Nephron (organoid): ENCODE measurements at regions not wholly inside any gene's neighbourhood (a gene's known extent, or its start where the extent isn't known, plus 50 kb on each side); places are given as distances from the start of the nearest gene placed in this dataset.
"Not testable (repeated sequence)": the region's sequence is repeated elsewhere in the genome, so short reads cannot be mapped to it uniquely, and the experiment has no call there.

Experiments
- H3K27ac Mint-ChIP-seq, 3 experiments: 2 replicates each; pipeline ENCODE4 v1.8.0; 2020; ENCODE audit warnings: mixed read lengths in 3 of 3, mild to moderate bottlenecking in 2 of 3, moderate library complexity in 1 of 3
- H3K27me3 Mint-ChIP-seq: 2 replicates; pipeline ENCODE4 v1.8.0; 2021; ENCODE audit warnings: low read depth, mild to moderate bottlenecking, moderate library complexity, mixed read lengths
- H3K36me3 Mint-ChIP-seq: 2 replicates; pipeline ENCODE4 v1.8.0; 2020; ENCODE audit warnings: low read depth, mixed read lengths
- H3K4me1 Mint-ChIP-seq: 2 replicates; pipeline ENCODE4 v1.8.0; 2020; ENCODE audit warnings: mixed read lengths
- H3K4me3 Mint-ChIP-seq, 3 experiments: 2 replicates each; pipeline ENCODE4 v1.8.0; 2020; ENCODE audit warnings: mild to moderate bottlenecking in 3 of 3, mixed read lengths in 3 of 3, moderate library complexity in 2 of 3
- H3K9me3 Mint-ChIP-seq: 2 replicates; pipeline ENCODE4 v1.8.0; 2020; ENCODE audit warnings: mixed read lengths
- TF ChIP-seq, protein P1 (sequence below), 3 experiments: fragments of 200-600 bp; sonication (generic); IDR thresholded peaks; one replicate each; pipeline ENCODE4 v1.5.0; 2021; ENCODE audit warnings: antibody characterized with exemption in 3 of 3; ENCODE audit not compliant: unreplicated experiment in 3 of 3

DNA sequence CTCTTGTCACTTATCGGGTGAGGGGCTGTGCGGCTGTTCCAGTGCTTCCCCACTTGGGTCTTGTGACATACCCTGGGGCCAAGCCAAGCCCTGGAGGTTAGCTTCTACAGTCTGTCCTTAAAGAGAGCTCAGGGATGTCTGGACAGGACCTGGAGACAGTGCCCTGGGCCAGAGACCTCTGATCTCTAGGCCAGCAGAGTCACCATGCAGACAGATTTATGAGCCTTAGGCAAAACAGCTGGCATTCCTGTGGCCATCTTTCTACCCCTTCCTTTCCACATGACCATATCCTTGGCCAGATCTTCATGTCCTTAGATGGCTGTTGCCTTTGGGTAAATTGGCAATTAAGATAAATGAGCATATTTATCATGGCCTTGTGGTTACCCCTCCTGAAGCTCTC lies 678.6 kb downstream of the MAFB start:
- Mint-ChIP-seq H3K4me1 (peaks cover 5% of the 10 kb centered on the region), H3K27ac (no peak overlapping the region), H3K9me3 (no peaks in the 10 kb centered on the region), H3K27me3 (peaks cover 3% of the 10 kb centered on the region), H3K36me3 (peaks cover 4% of the 10 kb centered on the region), H3K4me3 (no peak overlapping the region)
- TF ChIP-seq, protein P1, sequence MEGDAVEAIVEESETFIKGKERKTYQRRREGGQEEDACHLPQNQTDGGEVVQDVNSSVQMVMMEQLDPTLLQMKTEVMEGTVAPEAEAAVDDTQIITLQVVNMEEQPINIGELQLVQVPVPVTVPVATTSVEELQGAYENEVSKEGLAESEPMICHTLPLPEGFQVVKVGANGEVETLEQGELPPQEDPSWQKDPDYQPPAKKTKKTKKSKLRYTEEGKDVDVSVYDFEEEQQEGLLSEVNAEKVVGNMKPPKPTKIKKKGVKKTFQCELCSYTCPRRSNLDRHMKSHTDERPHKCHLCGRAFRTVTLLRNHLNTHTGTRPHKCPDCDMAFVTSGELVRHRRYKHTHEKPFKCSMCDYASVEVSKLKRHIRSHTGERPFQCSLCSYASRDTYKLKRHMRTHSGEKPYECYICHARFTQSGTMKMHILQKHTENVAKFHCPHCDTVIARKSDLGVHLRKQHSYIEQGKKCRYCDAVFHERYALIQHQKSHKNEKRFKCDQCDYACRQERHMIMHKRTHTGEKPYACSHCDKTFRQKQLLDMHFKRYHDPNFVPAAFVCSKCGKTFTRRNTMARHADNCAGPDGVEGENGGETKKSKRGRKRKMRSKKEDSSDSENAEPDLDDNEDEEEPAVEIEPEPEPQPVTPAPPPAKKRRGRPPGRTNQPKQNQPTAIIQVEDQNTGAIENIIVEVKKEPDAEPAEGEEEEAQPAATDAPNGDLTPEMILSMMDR (IDR thresholded peaks at IDR 0.05; ENCODE audit: unreplicated experiment in 3 of 3), result no peak

DNA sequence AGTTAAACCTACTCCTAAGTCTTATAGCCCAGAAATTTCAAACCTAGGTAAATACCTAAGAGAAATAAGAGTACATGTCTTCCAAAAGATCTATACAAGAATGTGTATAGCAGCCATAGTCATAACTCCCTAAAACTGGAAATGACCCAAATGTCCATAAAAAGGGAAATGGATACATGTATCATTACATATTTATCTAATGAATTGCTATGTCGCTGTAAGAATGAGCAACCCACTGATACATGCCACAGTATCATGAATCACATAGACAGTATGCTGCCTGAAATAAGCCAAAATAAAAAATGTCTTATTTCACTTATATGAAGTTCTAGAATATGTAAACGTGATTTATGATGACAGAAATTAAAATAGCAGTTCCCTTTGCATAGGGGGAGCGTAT lies 679.5 kb downstream of the MAFB start:
- H3K36me3 Mint-ChIP-seq, result peaks cover 4% of the 10 kb centered on the region
- H3K9me3 Mint-ChIP-seq, result no peaks in the 10 kb centered on the region
- H3K4me1 Mint-ChIP-seq, result peaks cover 5% of the 10 kb centered on the region
- no peak overlapping the region for H3K4me3 Mint-ChIP-seq
- no peak overlapping the region for H3K27ac Mint-ChIP-seq
- H3K27me3 Mint-ChIP-seq, result no peaks in the 10 kb centered on the region
- TF ChIP-seq, protein P1 (IDR thresholded peaks at IDR 0.05; ENCODE audit: unreplicated experiment in 3 of 3), result no peak

DNA sequence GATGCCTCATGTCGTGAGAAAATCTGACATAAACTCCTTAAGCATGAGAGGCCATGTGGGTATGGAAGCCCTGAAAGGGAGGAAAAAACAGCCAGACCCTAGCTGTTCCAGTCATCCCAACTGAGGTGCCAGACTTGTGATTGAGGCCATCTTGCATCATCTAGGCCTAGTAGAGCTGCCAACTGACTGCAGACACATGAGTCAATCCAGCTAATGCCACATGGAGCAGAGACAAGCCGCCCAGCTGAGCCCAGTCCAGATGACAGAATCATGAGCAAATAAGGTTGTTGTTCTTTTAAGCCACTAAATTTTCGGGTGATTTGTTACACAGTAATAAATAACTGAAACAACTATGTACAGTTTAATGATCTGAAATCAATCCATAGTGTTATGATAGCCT lies 680.9 kb downstream of the MAFB start:
- H3K9me3 Mint-ChIP-seq, result no peaks in the 10 kb centered on the region
- no peak overlapping the region for H3K4me3 Mint-ChIP-seq
- H3K36me3 Mint-ChIP-seq, result peaks cover 4% of the 10 kb centered on the region
- H3K27me3 Mint-ChIP-seq, result no peaks in the 10 kb centered on the region
- H3K4me1 Mint-ChIP-seq, result peaks cover 5% of the 10 kb centered on the region
- H3K27ac Mint-ChIP-seq, result no peak overlapping the region
- TF ChIP-seq, protein P1 (IDR thresholded peaks at IDR 0.05; ENCODE audit: unreplicated experiment in 3 of 3), result no peak

DNA sequence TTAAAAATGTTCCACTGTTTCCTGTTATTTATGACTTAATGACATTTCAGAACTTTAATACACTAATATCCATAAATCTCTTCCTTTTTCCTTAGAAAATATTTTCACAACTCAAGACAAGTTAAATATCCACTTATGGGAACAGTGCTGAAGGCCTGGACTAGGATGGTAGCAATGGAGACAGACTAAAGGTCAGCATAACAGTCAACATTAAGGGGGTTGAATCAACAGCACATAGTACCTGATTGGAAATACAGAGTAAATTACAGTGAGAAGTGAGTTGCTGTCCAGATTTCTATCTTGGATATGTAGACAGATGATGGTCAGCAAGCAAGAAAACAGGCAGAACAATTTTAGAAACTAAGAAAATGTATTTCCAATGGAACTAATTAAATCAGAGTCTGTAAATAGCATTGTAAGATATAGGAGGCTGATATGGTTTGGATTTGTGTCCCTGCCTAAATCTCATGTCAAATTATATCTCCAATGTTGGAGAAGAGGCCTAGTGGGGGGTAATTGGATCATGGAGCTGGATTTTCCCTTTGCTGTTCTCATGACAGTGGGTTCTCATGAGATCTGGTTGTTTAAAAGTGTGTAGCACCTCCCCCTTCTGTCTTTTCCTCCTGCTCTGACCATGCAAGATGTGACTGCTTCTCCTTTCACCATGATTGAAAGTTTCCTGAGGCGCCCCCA lies 682.7 kb downstream of the MAFB start:
- TF ChIP-seq, protein P1 (IDR thresholded peaks at IDR 0.05; ENCODE audit: unreplicated experiment in 3 of 3), result no peak
- Mint-ChIP-seq H3K4me3 (no peak overlapping the region), H3K9me3 (no peaks in the 10 kb centered on the region), H3K4me1 (peaks cover 5% of the 10 kb centered on the region), H3K27me3 (peaks cover 6% of the 10 kb centered on the region), H3K27ac (peak overlapping the region in 2 of 3 experiments; percentile 5 to 60), H3K36me3 (no peaks in the 10 kb centered on the region)

DNA sequence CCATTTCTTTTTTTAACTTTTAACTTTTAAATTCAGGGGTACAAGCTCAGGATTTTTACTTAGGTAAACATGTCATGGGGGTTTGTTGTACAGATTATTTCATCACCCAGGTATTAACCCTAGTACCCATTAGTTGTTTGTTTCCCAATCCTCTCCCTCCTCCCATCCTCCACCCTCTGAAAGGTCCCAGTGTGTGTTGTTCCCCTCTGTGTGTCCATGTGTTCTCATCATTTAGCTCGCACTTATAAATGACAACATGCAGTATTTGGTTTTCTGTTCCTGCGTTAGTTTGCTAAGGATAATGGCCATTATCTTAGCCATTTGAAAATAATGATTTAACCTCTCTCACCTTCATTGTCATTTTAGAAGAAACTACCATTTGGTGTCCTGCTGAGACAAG lies 684.9 kb downstream of the MAFB start:
- not testable (repeated sequence) for H3K27me3 Mint-ChIP-seq, H3K27ac Mint-ChIP-seq, H3K4me3 Mint-ChIP-seq, H3K4me1 Mint-ChIP-seq, H3K9me3 Mint-ChIP-seq, H3K36me3 Mint-ChIP-seq

DNA sequence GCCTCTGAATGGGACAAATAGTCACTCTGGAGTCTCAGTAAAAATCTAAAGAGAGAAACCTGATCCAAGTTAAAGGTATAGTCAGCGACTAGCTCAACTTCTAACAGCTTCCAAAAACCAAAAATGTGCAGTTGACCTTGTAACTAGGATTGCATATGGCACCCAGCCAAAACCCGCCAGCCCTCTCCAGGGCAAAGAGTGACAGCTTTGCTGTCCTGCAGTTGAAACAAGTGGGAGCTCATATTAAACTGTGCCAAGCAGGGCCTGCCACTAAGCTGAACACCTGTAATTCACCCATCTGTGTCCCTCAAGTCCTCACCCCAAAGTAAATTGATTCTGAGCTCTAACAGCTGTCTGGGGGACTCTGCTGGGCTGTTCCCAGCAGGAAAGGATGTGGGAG lies 695.3 kb downstream of the MAFB start:
- TF ChIP-seq, protein P1 (IDR thresholded peaks at IDR 0.05; ENCODE audit: unreplicated experiment in 3 of 3), result no peak
- no peak overlapping the region for H3K4me3 Mint-ChIP-seq
- peaks cover 18% of the 10 kb centered on the region for H3K9me3 Mint-ChIP-seq
- H3K36me3 Mint-ChIP-seq, result peaks cover 5% of the 10 kb centered on the region
- H3K27me3 Mint-ChIP-seq, result no peaks in the 10 kb centered on the region
- H3K27ac Mint-ChIP-seq, result peak overlapping the region in 1 of 3 experiments; percentile 29
- peaks cover 29% of the 10 kb centered on the region for H3K4me1 Mint-ChIP-seq
